ENCODE measurements at regions not wholly inside any gene's neighbourhood (a gene's known extent, or its start where the extent isn't known, plus 50 kb on each side); places are given as distances from the start of the nearest gene placed in this dataset.

GRCh38 chr13:44106266-44107152 lies 226.8 kb downstream of the LACC1 start:
- no peak for TF ChIP-seq EZH2 (IDR thresholded peaks at IDR 0.05; ENCODE audit: insufficient read depth, poor library complexity, severe bottlenecking)
- TF ChIP-seq EZH2phosphoT487 (IDR thresholded peaks at IDR 0.05; ENCODE audit: insufficient read depth, low read depth): no peak

All from GM23248 (cell line).